GM12873 (cell line): ENCODE measurements at regions not wholly inside any gene's neighbourhood (a gene's known extent, or its start where the extent isn't known, plus 50 kb on each side); places are given as distances from the start of the nearest gene placed in this dataset.

Source experiments
- CTCF ChIP-seq: IDR thresholded peaks from 2 replicates; pipeline ENCODE4 v1.5.1; 2012; ENCODE audit warnings: low read depth, mild to moderate bottlenecking, moderate library complexity, low read length, control low read depth; ENCODE audit not compliant: insufficient read depth; ENCODE audit errors: missing control alignments

GRCh38 chr4:111989817-111990216 lies 155.4 kb upstream of the FAM241A start:
- TF ChIP-seq CTCF, result no peak

DNA sequence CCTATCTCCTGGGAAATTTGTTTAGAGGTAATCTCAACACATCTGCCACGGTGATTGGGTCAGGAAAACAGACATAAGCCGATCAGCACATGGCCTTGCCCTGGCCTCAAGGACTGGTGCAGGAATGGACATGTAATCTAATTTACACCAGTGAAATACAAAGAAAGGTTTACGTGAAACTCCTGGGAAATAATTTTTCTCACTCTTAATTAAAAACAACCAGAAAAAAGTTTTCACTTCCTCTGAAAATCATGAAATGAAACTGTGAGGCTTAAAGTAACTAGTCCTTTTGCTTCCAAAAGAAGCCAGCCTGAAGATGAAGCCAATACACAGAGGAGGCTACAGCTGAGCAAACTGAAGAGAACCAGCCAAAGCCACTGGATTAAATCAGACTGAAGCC lies 154.1 kb upstream of the FAM241A start:
- no peak for TF ChIP-seq CTCF

DNA sequence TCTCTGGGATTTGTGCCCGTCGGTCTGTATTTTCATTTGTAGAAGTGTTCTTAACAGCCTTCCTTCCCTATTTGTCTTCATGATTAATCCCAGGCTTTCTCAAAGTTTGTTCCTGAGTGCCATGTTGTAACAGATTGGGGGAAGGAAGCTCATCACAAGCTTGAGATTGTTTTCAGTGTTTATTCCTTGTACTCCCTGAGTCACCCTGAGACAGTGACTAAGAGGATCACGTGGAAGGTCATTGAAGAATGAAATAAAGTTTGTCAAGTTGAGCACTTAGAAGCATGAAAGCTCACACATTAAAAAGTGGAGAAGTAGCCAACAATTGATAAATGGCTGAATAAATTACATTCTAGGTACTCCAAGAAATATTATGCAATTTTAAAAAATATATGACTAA lies 153.5 kb upstream of the FAM241A start:
- TF ChIP-seq CTCF, result no peak

DNA sequence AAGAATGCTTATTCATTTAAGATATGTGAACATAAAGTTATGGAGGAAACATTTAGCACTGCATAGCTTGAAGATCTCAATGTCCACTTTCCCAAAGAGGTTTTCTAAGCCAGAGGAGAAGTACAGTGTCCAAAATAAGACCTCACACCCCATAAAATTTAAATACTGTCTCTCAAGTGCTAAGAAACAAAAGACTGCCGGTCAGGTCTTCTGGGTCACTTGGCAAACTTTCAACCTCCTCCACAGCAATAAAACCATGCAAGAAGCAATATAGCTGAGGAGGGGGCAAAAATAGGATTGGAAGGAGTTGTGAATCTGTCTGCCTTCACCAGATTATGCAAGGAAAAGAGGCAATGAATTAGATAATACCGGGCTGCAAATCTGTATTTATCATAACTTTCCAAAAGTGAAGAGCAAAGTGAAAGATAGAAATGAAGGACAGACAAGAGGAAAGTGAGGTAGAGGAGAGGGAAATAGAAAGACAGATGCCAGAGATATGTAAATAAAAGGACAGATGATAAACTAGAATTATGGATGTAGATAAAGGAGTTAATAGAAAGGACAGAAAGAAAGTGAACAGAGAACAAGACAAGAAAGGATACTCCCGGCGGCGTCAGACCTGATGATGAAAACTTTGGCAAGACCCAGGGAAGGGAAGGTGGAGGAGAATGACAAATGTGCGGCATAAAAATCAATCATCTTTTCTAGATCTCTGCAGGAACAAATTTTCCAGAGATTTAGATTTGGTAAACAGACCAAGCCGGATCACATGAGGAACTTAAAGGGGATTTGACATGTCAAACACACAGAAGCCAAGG lies 152.7 kb upstream of the FAM241A start:
- TF ChIP-seq CTCF, result no peak

DNA sequence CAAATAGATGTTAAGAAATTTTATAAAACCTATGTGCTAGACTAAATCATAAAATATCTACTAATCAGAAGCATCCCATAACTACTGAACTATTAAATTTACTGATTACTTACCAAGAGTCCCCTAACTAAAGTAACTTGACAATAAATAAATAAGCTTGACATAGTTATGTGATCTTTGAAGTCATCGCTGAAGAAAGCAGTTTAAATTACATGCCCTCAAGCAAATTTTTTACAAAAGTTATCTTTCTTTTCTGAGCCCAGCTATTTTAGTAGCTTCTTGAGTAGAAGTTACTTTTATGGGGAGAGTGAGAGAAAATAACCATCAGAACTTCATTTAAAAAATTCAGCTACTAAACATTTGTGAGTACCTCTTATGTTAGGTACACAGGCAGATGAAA lies 150.9 kb upstream of the FAM241A start:
- TF ChIP-seq CTCF, result no peak

DNA sequence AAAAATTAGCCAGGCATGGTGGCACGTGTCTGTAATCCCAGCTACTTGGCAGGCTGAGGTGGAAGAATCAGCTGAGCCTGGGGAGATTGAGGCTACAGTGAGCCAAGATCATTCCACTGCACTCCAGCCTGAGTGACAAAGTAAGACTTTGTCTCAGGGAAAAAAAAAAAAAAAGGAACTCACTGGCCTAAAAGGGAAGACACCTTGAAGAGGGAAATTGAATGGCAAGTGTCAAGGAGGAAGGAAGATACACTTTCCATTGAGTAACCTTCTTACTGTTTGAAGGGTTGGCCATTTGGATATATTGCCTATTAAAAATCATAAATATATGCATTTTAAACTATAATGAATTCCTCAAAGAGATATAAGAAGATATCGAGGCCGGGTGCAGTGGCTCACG lies 147.5 kb upstream of the FAM241A start:
- TF ChIP-seq CTCF, result no peak

DNA sequence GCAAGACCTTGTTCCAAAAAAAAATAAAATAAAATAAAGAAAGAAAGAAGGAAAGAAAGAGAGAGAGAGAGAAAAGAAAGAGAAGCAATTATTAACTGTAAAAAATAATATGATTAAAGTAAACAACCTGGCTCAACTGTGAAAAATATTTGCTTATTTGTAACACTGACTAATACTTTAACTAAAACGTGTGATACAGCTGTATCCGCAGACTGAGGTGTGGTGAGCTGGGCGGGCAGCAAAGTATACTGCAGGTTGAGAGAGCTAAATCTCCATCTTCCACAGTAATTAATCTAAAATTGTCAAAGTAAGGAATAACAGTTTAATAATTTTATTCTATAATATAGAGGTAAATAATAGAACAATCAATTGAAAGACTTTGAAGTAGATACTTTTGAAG lies 145.5 kb upstream of the FAM241A start:
- TF ChIP-seq CTCF, result no peak

GRCh38 chr4:112001041-112001440 lies 144.2 kb upstream of the FAM241A start:
- no peak for TF ChIP-seq CTCF
